H9 (cell line): ENCODE measurements at regions not wholly inside any gene's neighbourhood (a gene's known extent, or its start where the extent isn't known, plus 50 kb on each side); places are given as distances from the start of the nearest gene placed in this dataset.

ENCODE experiments used
- DNase-seq: peaks from one replicate; pipeline ENCODE4 v3.0.0-alpha.2; 2017
- H2AFZ ChIP-seq: one replicate; pipeline ENCODE4 v1.6.1; 2013; ENCODE audit warnings: mild to moderate bottlenecking, low read length, control low read depth, moderate library complexity
- H2AK5ac ChIP-seq: 2 replicates; pipeline ENCODE4 v1.6.1; 2013; ENCODE audit warnings: low read length, control low read depth, mixed read lengths; ENCODE audit not compliant: insufficient read length
- H2BK120ac ChIP-seq: one replicate; pipeline ENCODE4 v1.6.1; 2013; ENCODE audit warnings: low read depth, mild to moderate bottlenecking, low read length, control low read depth, inconsistent platforms; ENCODE audit not compliant: poor library complexity, severe bottlenecking
- H2BK12ac ChIP-seq: 2 replicates; pipeline ENCODE4 v1.6.1; 2013; ENCODE audit warnings: low read length, control low read depth, mixed read lengths, low read depth; ENCODE audit not compliant: insufficient read length
- H2BK15ac ChIP-seq: 2 replicates; pipeline ENCODE4 v1.6.1; 2013; ENCODE audit warnings: low read depth, low read length, control low read depth
- H2BK20ac ChIP-seq: one replicate; pipeline ENCODE4 v1.6.1; 2013; ENCODE audit warnings: low read depth, mild to moderate bottlenecking, low read length, control low read depth, inconsistent platforms; ENCODE audit not compliant: poor library complexity, severe bottlenecking
- H2BK5ac ChIP-seq: 2 replicates; pipeline ENCODE4 v1.6.1; 2013; ENCODE audit warnings: low read length, control low read depth, mixed read lengths; ENCODE audit not compliant: insufficient read length
- H3K14ac ChIP-seq: 2 replicates; pipeline ENCODE4 v1.6.1; 2013; ENCODE audit warnings: low read length, control low read depth; ENCODE audit not compliant: insufficient read depth
- H3K18ac ChIP-seq: 2 replicates; pipeline ENCODE4 v1.6.1; 2013; ENCODE audit warnings: low read depth, mild to moderate bottlenecking, mixed read lengths, low read length, control low read depth; ENCODE audit not compliant: insufficient read length
- H3K23ac ChIP-seq: 2 replicates; pipeline ENCODE4 v1.6.1; 2013; ENCODE audit warnings: low read length, control low read depth, mixed read lengths, low read depth; ENCODE audit not compliant: insufficient read length
- H3K23me2 ChIP-seq: 2 replicates; pipeline ENCODE4 v1.6.1; 2013; ENCODE audit warnings: low read depth, mild to moderate bottlenecking, mixed read lengths, low read length, control low read depth; ENCODE audit not compliant: insufficient read length, poor library complexity, severe bottlenecking
- H3K27ac ChIP-seq: 2 replicates; pipeline ENCODE4 v1.5.1; 2013; ENCODE audit warnings: low read length, control low read depth, mixed read lengths, low read depth; ENCODE audit not compliant: insufficient read length
- H3K27me3 ChIP-seq: 2 replicates; pipeline ENCODE4 v1.6.1; 2013; ENCODE audit warnings: low read length, control low read depth, inconsistent platforms; ENCODE audit not compliant: insufficient read depth
- H3K4ac ChIP-seq: 2 replicates; pipeline ENCODE4 v1.6.1; 2013; ENCODE audit warnings: low read depth, mild to moderate bottlenecking, control low read depth, inconsistent platforms, low read length, moderate library complexity
- H3K4me1 ChIP-seq: 2 replicates; pipeline ENCODE4 v1.6.1; 2013; ENCODE audit warnings: low read length, control low read depth, inconsistent platforms; ENCODE audit not compliant: insufficient read depth
- H3K4me2 ChIP-seq: 2 replicates; pipeline ENCODE4 v1.6.1; 2013; ENCODE audit warnings: low read length, control low read depth, mixed read lengths; ENCODE audit not compliant: insufficient read length, insufficient read depth
- H3K56ac ChIP-seq: 2 replicates; pipeline ENCODE4 v1.6.1; 2013; ENCODE audit warnings: low read depth, mild to moderate bottlenecking, mixed read lengths, low read length, control low read depth; ENCODE audit not compliant: insufficient read length
- H3K79me1 ChIP-seq: 2 replicates; pipeline ENCODE4 v1.6.1; 2013; ENCODE audit warnings: low read depth, mild to moderate bottlenecking, moderate library complexity, low read length, control low read depth, inconsistent platforms; ENCODE audit not compliant: insufficient read depth, poor library complexity, severe bottlenecking
- H3K79me2 ChIP-seq: 2 replicates; pipeline ENCODE4 v1.6.1; 2013; ENCODE audit warnings: low read length, control low read depth, inconsistent platforms; ENCODE audit not compliant: insufficient read depth
- H3K9ac ChIP-seq: 2 replicates; pipeline ENCODE4 v1.6.1; 2013; ENCODE audit warnings: low read length, control low read depth, mixed read lengths; ENCODE audit not compliant: insufficient read length; ENCODE audit errors: extremely low read depth
- H3K9me3 ChIP-seq: one replicate; pipeline ENCODE4 v1.6.1; 2013; ENCODE audit warnings: low read depth, low read length, inconsistent platforms; ENCODE audit not compliant: control insufficient read depth
- H3T11ph ChIP-seq: one replicate; pipeline ENCODE4 v1.6.1; 2013; ENCODE audit warnings: mild to moderate bottlenecking, low read length, control low read depth, inconsistent platforms
- H4K20me1 ChIP-seq: one replicate; pipeline ENCODE4 v1.6.1; 2013; ENCODE audit not compliant: control insufficient read depth, insufficient read length, insufficient read depth
- H4K5ac ChIP-seq: 2 replicates; pipeline ENCODE4 v1.6.1; 2013; ENCODE audit warnings: low read depth, mild to moderate bottlenecking, mixed read lengths, low read length, control low read depth; ENCODE audit not compliant: insufficient read length
- H4K8ac ChIP-seq: replicated peaks from 2 replicates; pipeline ENCODE4 v1.6.1; 2013; ENCODE audit warnings: low read length, control low read depth, mixed read lengths, low read depth; ENCODE audit not compliant: insufficient read length
- H4K91ac ChIP-seq: 2 replicates; pipeline ENCODE4 v1.6.1; 2013; ENCODE audit warnings: low read depth, mild to moderate bottlenecking, moderate library complexity, mixed read lengths, low read length, control low read depth; ENCODE audit not compliant: insufficient read length
- H3K27ac Mint-ChIP-seq, 3 experiments: 2 replicates in 2 of 3; 3 replicates in 1 of 3; pipeline ENCODE4 v1.8.0; 2020 to 2021; ENCODE audit warnings: mixed read lengths in 3 of 3, mild to moderate bottlenecking in 1 of 3, moderate library complexity in 1 of 3
- H3K27me3 Mint-ChIP-seq: 2 replicates; pipeline ENCODE4 v1.8.0; 2021; ENCODE audit warnings: low read depth, mild to moderate bottlenecking, moderate library complexity, mixed read lengths
- H3K36me3 Mint-ChIP-seq, 3 experiments: 2 replicates in 2 of 3; 3 replicates in 1 of 3; pipeline ENCODE4 v1.8.0; 2020 to 2021; ENCODE audit warnings: low read depth in 3 of 3, mixed read lengths in 3 of 3; ENCODE audit not compliant: insufficient read depth in 1 of 3
- H3K4me1 Mint-ChIP-seq, 2 experiments: 2 replicates each; pipeline ENCODE4 v1.8.0; 2020; ENCODE audit warnings: mixed read lengths in 2 of 2
- H3K4me3 Mint-ChIP-seq, 2 experiments: 2 replicates in 1 of 2; 3 replicates in 1 of 2; pipeline ENCODE4 v1.8.0; 2020 to 2021; ENCODE audit warnings: mild to moderate bottlenecking in 2 of 2, mixed read lengths in 2 of 2, moderate library complexity in 1 of 2
- H3K9me3 Mint-ChIP-seq, 2 experiments: 2 replicates in 1 of 2; 3 replicates in 1 of 2; pipeline ENCODE4 v1.8.0; 2020; ENCODE audit warnings: mild to moderate bottlenecking in 2 of 2, mixed read lengths in 2 of 2, moderate library complexity in 1 of 2
- CTCF ChIP-seq: fragments of 200-600 bp; sonication (generic); conservative IDR thresholded peaks from 3 replicates; pipeline ENCODE4 v1.8.0; 2021; ENCODE audit warnings: antibody characterized with exemption, mild to moderate bottlenecking
- WGBS: extraction: QIAGEN DNeasy Blood & Tissue Kit; methylation state at CpG from one replicate; pipeline ENCODE4 v1.1.7; 2013; ENCODE audit warnings: missing lambda C conversion rate, low lambda C conversion rate, mixed read lengths; ENCODE audit not compliant: insufficient read length; ENCODE audit errors: extremely low coverage; 5-methylcytosine and 5-hydroxymethylcytosine counted together

- Histone ChIP-seq H3K18ac (no peak overlapping the region), H2BK20ac (no peak overlapping the region), H3K4me2 (no peak overlapping the region), H2AK5ac (no peak overlapping the region), H4K5ac (no peak overlapping the region), H3K27me3 (no peaks in the 10 kb centered on the region), H4K91ac (no peak overlapping the region), H3K14ac (no peak overlapping the region), H3K4me1 (no peaks in the 10 kb centered on the region), H2AFZ (no peak overlapping the region), H3K79me2 (no peaks in the 10 kb centered on the region), H3K9ac (no peak overlapping the region), H4K8ac (no peak overlapping the region), H2BK120ac (no peak overlapping the region), H3T11ph (no peak overlapping the region), H3K23ac (no peak overlapping the region), H3K56ac (no peak overlapping the region), H2BK15ac (no peak overlapping the region), H2BK5ac (no peak overlapping the region), H3K79me1 (no peaks in the 10 kb centered on the region), H2BK12ac (no peak overlapping the region), H3K23me2 (no peaks in the 10 kb centered on the region), H4K20me1 (no peaks in the 10 kb centered on the region), H3K9me3 (no peaks in the 10 kb centered on the region), H3K27ac (no peak overlapping the region), H3K4ac (no peak overlapping the region)
- DNase-seq, result no peak
- H3K4me1 Mint-ChIP-seq, result peaks cover 0 to 2% of the 10 kb centered on the region in 2 experiments; a peak in 1 of 4 replicates
- no peak for TF ChIP-seq CTCF
- H3K9me3 Mint-ChIP-seq, result no peaks in the 10 kb centered on the region
- WGBS, result no CpG with 5 or more reads among the region's 3 CpGs
- no peaks in the 10 kb centered on the region for H3K27me3 Mint-ChIP-seq
- H3K36me3 Mint-ChIP-seq, result peaks cover 0 to under 1% (median 0%) of the 10 kb centered on the region in 3 experiments; a peak in 2 of 7 replicates
- no peak overlapping the region for H3K4me3 Mint-ChIP-seq
- no peak overlapping the region for H3K27ac Mint-ChIP-seq
Measured at GRCh38 chr5:153258469-153258868, 232.0 kb upstream of the GRIA1 start.
